Fibroblast of lung (primary cell): ENCODE measurements at regions not wholly inside any gene's neighbourhood (a gene's known extent, or its start where the extent isn't known, plus 50 kb on each side); places are given as distances from the start of the nearest gene placed in this dataset.

Experiments used
- CTCF ChIP-seq, 2 donors: IDR thresholded peaks in 1 of 2; conservative IDR thresholded peaks in 1 of 2; 1 replicate in 1 of 2; 2 replicates in 1 of 2; pipeline ENCODE4 v1.5.1; 2011 to 2012; ENCODE audit warnings: low read length in 2 of 2, control low read depth in 1 of 2, inconsistent platforms in 1 of 2, low read depth in 1 of 2, mild to moderate bottlenecking in 1 of 2
- EZH2 ChIP-seq: IDR thresholded peaks from 2 replicates; pipeline ENCODE4 v1.5.1; 2012; ENCODE audit warnings: low read length, control low read depth, mild to moderate bottlenecking; ENCODE audit errors: missing control alignments

- TF ChIP-seq CTCF (conservative IDR thresholded peaks at IDR 0.05 in 1 of 2, IDR thresholded peaks at IDR 0.05 in 1 of 2; ENCODE audit: low read depth in 1 of 2, low read length in 2 of 2) (no peak), EZH2 (no peak)
These were observed 651.0 kb upstream of the STEAP1 start for GRCh38 chr7:89503281-89503680.
